ENCODE measurements at regions not wholly inside any gene's neighbourhood (a gene's known extent, or its start where the extent isn't known, plus 50 kb on each side); places are given as distances from the start of the nearest gene placed in this dataset.

DNA sequence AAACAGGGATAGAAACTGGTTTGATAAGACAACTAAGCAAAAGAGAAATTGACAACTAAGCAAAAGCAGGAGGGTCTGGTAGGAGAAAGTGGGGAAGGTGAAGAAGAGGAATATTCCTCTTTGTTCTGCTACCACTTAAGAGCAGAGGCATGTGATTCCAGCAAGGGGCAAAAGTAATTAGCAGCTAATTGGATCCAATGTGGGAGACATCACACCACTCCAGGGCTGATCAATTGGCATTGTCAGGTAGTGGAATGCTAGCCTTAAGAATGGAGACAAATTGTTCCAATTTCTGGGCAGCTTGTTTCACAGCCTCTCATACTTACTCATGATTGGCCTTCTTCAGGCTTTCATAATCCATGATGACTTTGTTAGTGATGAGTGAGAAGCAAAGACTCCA, 547.1 kb upstream of the GCFC2 start:
- H3K9me3 ChIP-seq (ENCODE audit: control insufficient read depth, insufficient read depth, low read depth, low read length): no peaks in the 10 kb centered on the region
- ChIA-PET CTCF (no interaction called here), POLR2A (no interaction called here)
- no peak overlapping the region for H3K4me3 ChIP-seq (ENCODE audit: low read depth, low read length)
- no peaks in the 10 kb centered on the region for H3K36me3 ChIP-seq (ENCODE audit: control insufficient read depth in 2 of 2, insufficient read depth in 1 of 2, low read length in 2 of 2)
- no peak overlapping the region for H3K27ac ChIP-seq (ENCODE audit: extremely low read depth, low read depth, low read length)
- TF ChIP-seq ZNF670 (tag by site-specific recombination; IDR thresholded peaks at IDR 0.05; ENCODE audit: low read depth) (no peak), MYNN (tag by site-specific recombination; IDR thresholded peaks at IDR 0.05; ENCODE audit: borderline replicate concordance) (no peak)
- H3K4me1 ChIP-seq (ENCODE audit: control insufficient read depth, insufficient read depth, low read length): no peaks in the 10 kb centered on the region

DNA sequence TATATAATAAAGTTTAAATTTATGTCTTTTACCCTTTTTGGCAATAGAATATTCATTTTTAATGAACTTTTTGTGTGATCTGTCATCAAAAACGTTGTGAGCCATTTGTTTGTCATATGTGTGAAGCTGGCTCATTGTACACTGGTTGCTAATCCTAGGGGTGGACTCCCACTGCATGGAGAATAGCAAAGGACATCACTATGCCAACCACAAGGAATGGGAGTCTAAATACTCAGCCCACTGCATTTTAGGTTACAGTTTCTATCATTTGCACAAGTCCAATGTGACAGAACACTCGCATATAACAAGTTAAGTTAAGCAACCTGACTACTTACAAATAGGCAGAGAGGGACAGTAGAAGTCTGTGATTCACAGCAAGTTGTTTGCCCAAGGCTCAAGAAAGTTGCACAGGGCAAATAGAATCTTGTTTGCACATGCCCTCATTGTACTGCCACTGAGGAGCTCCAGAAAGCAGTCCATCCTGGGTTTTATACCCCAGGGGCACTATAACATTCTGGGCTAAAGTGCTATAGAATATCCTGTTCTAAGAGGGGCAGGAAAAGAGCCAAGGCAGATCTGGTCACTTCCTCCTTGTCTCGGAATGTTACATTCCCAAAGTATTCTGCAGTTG, 545.9 kb upstream of the GCFC2 start:
- POLR2A ChIA-PET: no interaction called here
- CTCF ChIA-PET: no interaction called here
- Histone ChIP-seq H3K9me3 (ENCODE audit: control insufficient read depth, insufficient read depth, low read depth, low read length) (no peaks in the 10 kb centered on the region), H3K4me3 (ENCODE audit: low read depth, low read length) (no peak overlapping the region), H3K36me3 (ENCODE audit: control insufficient read depth in 2 of 2, insufficient read depth in 1 of 2, low read length in 2 of 2) (no peaks in the 10 kb centered on the region), H3K27ac (ENCODE audit: extremely low read depth, low read depth, low read length) (no peak overlapping the region), H3K4me1 (ENCODE audit: control insufficient read depth, insufficient read depth, low read length) (no peaks in the 10 kb centered on the region)
- TF ChIP-seq ZNF76 (tag by site-specific recombination; IDR thresholded peaks at IDR 0.05; ENCODE audit: borderline replicate concordance, low read depth) (no peak), PRDM1 (tag by site-specific recombination; IDR thresholded peaks at IDR 0.05) (no peak), ZNF624 (tag by site-specific recombination; IDR thresholded peaks at IDR 0.05) (no peak), ZNF629 (tag by site-specific recombination; IDR thresholded peaks at IDR 0.05) (no peak), ZNF292 (tag by site-specific recombination; IDR thresholded peaks at IDR 0.05; ENCODE audit: borderline replicate concordance, low read depth) (no peak), ZNF776 (tag by site-specific recombination; IDR thresholded peaks at IDR 0.05; ENCODE audit: borderline replicate concordance) (no peak), HOXA7 (CRISPR knock-in tag; IDR thresholded peaks at IDR 0.05; ENCODE audit: borderline replicate concordance) (no peak), ZEB2 (tag by site-specific recombination; IDR thresholded peaks at IDR 0.05) (no peak)
- TF ChIP-seq, protein P1, sequence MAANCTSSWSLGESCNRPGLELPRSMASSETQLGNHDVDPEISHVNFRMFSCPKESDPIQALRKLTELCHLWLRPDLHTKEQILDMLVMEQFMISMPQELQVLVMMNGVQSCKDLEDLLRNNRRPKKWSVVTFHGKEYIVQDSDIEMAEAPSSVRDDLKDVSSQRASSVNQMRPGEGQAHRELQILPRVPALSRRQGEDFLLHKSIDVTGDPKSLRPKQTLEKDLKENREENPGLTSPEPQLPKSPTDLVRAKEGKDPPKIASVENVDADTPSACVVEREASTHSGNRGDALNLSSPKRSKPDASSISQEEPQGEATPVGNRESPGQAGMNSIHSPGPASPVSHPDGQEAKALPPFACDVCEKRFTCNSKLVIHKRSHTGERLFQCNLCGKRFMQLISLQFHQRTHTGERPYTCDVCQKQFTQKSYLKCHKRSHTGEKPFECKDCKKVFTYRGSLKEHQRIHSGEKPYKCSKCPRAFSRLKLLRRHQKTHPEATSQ (tag by site-specific recombination; IDR thresholded peaks at IDR 0.05): no peak

DNA sequence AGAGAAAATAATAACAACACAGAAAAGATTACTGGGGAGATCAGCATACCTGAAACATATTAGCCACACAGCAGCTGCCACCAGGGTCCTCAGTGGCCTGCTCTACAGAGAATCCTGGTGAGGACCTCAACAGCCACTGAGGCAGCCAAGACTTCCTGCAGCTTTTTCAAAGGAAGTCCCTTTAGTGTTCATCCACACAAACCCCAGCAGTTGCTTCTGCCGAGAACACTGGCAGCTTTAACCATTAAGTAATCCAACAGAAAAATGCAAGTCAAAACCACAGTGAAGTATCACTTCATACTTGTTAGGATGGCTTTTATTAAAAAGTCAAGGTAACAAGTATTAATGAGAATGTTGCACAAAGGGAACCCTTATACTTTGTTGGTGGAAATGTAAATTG, 542.0 kb upstream of the GCFC2 start:
- no peak overlapping the region for H3K4me3 ChIP-seq (ENCODE audit: low read depth, low read length)
- H3K36me3 ChIP-seq (ENCODE audit: control insufficient read depth in 2 of 2, insufficient read depth in 1 of 2, low read length in 2 of 2): no peaks in the 10 kb centered on the region
- H3K4me1 ChIP-seq (ENCODE audit: control insufficient read depth, insufficient read depth, low read length): no peaks in the 10 kb centered on the region
- no peak overlapping the region for H3K27ac ChIP-seq (ENCODE audit: extremely low read depth, low read depth, low read length)
- CTCF ChIA-PET: no interaction called here
- TF ChIP-seq, protein P2, sequence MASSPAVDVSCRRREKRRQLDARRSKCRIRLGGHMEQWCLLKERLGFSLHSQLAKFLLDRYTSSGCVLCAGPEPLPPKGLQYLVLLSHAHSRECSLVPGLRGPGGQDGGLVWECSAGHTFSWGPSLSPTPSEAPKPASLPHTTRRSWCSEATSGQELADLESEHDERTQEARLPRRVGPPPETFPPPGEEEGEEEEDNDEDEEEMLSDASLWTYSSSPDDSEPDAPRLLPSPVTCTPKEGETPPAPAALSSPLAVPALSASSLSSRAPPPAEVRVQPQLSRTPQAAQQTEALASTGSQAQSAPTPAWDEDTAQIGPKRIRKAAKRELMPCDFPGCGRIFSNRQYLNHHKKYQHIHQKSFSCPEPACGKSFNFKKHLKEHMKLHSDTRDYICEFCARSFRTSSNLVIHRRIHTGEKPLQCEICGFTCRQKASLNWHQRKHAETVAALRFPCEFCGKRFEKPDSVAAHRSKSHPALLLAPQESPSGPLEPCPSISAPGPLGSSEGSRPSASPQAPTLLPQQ (tag by site-specific recombination; IDR thresholded peaks at IDR 0.05): no peak
- TF ChIP-seq, protein P3, sequence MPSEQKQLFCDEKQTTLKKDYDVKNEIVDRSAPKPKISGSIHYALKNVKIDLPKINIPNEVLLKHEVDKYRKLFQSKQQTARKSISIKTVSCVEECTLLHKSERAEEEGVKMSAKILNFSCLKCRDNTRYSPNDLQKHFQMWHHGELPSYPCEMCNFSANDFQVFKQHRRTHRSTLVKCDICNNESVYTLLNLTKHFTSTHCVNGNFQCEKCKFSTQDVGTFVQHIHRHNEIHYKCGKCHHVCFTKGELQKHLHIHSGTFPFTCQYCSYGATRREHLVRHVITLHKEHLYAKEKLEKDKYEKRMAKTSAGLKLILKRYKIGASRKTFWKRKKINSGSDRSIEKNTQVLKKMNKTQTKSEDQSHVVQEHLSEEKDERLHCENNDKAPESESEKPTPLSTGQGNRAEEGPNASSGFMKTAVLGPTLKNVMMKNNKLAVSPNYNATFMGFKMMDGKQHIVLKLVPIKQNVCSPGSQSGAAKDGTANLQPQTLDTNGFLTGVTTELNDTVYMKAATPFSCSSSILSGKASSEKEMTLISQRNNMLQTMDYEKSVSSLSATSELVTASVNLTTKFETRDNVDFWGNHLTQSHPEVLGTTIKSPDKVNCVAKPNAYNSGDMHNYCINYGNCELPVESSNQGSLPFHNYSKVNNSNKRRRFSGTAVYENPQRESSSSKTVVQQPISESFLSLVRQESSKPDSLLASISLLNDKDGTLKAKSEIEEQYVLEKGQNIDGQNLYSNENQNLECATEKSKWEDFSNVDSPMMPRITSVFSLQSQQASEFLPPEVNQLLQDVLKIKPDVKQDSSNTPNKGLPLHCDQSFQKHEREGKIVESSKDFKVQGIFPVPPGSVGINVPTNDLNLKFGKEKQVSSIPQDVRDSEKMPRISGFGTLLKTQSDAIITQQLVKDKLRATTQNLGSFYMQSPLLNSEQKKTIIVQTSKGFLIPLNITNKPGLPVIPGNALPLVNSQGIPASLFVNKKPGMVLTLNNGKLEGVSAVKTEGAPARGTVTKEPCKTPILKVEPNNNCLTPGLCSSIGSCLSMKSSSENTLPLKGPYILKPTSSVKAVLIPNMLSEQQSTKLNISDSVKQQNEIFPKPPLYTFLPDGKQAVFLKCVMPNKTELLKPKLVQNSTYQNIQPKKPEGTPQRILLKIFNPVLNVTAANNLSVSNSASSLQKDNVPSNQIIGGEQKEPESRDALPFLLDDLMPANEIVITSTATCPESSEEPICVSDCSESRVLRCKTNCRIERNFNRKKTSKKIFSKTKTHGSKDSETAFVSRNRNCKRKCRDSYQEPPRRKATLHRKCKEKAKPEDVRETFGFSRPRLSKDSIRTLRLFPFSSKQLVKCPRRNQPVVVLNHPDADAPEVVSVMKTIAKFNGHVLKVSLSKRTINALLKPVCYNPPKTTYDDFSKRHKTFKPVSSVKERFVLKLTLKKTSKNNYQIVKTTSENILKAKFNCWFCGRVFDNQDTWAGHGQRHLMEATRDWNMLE (tag by site-specific recombination; conservative IDR thresholded peaks at IDR 0.05; ENCODE audit: low read depth): no peak
- TF ChIP-seq ZSCAN16 (tag by site-specific recombination; IDR thresholded peaks at IDR 0.05): no peak
- no peak for TF ChIP-seq ZNF558 (tag by site-specific recombination; IDR thresholded peaks at IDR 0.05)
- no peaks in the 10 kb centered on the region for H3K9me3 ChIP-seq (ENCODE audit: control insufficient read depth, insufficient read depth, low read depth, low read length)
- POLR2A ChIA-PET: no interaction called here

All from HEK293 (cell line).